Embryonic facial prominence (tissue), 1 donor: ENCODE measurements at regions not wholly inside any gene's neighbourhood (a gene's known extent, or its start where the extent isn't known, plus 50 kb on each side); places are given as distances from the start of the nearest gene placed in this dataset.
"Not testable (repeated sequence)": the region's sequence is repeated elsewhere in the genome, so short reads cannot be mapped to it uniquely, and the experiment has no call there.

Source experiments
- DNase-seq: peaks from one replicate; pipeline ENCODE4 v3.0.0-alpha.2; 2016; ENCODE audit errors: extremely low spot score

GRCh38 chr2:8498994-8499393, 182.9 kb upstream of the ID2 start:
- DNase-seq = no peak

- no peak for DNase-seq
Measured at GRCh38 chr2:8500124-8501054, 181.5 kb upstream of the ID2 start.

- no peak for DNase-seq
Measured at GRCh38 chr2:8501061-8501720, 180.7 kb upstream of the ID2 start.

GRCh38 chr2:8502316-8502715, 179.5 kb upstream of the ID2 start:
- DNase-seq = no peak

- DNase-seq = no peak
Measured at GRCh38 chr2:8505311-8505920, 176.4 kb upstream of the ID2 start.

- DNase-seq = no peak
Measured at GRCh38 chr2:8506746-8507145, 175.1 kb upstream of the ID2 start.

GRCh38 chr2:8508766-8509165, 173.1 kb upstream of the ID2 start:
- no peak for DNase-seq

GRCh38 chr2:8509621-8510020, 172.2 kb upstream of the ID2 start:
- no peak for DNase-seq

- DNase-seq = not testable (repeated sequence)
Measured at GRCh38 chr2:8510055-8510454, 171.8 kb upstream of the ID2 start.

- no peak for DNase-seq
Measured at GRCh38 chr2:8510519-8510918, 171.3 kb upstream of the ID2 start.

GRCh38 chr2:8511868-8512612, 169.8 kb upstream of the ID2 start:
- no peak for DNase-seq

GRCh38 chr2:8513601-8514273, 168.1 kb upstream of the ID2 start:
- DNase-seq = no peak

- DNase-seq = no peak
Measured at GRCh38 chr2:8514274-8514662, 167.6 kb upstream of the ID2 start.

GRCh38 chr2:8514796-8515758, 166.8 kb upstream of the ID2 start:
- no peak for DNase-seq

GRCh38 chr2:8515864-8516533, 165.9 kb upstream of the ID2 start:
- DNase-seq = no peak

- no peak for DNase-seq
Measured at GRCh38 chr2:8517850-8518498, 163.9 kb upstream of the ID2 start.

GRCh38 chr2:8518979-8519668, 162.7 kb upstream of the ID2 start:
- no peak for DNase-seq

GRCh38 chr2:8520791-8521344, 161.0 kb upstream of the ID2 start:
- DNase-seq = no peak
